Fibroblast of lung (primary cell): ENCODE measurements at regions not wholly inside any gene's neighbourhood (a gene's known extent, or its start where the extent isn't known, plus 50 kb on each side); places are given as distances from the start of the nearest gene placed in this dataset.
A peak's percentile ranks its signal among the peaks of the same experiment; 100 is the strongest.

Experiments
- DNase-seq, 2 donors: peaks; one replicate each; pipeline versions ENCODE4 v3.0.0 to v3.0.0-alpha.2; 2010; ENCODE audit warnings: low read depth in 2 of 2
- H2AFZ ChIP-seq: 2 replicates; pipeline ENCODE4 v1.5.1; 2012; ENCODE audit warnings: low read length, control low read depth, inconsistent platforms
- H3K27ac ChIP-seq: 2 replicates; pipeline ENCODE4 v1.5.1; 2011; ENCODE audit warnings: low read length, control low read depth; ENCODE audit not compliant: insufficient read depth
- H3K27me3 ChIP-seq: 2 replicates; pipeline ENCODE4 v1.5.1; 2011; ENCODE audit warnings: mild to moderate bottlenecking, low read length; ENCODE audit not compliant: control insufficient read depth, insufficient read depth
- H3K36me3 ChIP-seq: 2 replicates; pipeline ENCODE4 v1.5.1; 2011; ENCODE audit warnings: low read length; ENCODE audit not compliant: control insufficient read depth, insufficient read depth
- H3K4me1 ChIP-seq: 2 replicates; pipeline ENCODE4 v1.5.1; 2011; ENCODE audit warnings: low read length; ENCODE audit not compliant: control insufficient read depth, insufficient read depth; ENCODE audit errors: extremely low read depth
- H3K4me2 ChIP-seq: 2 replicates; pipeline ENCODE4 v1.5.1; 2011; ENCODE audit warnings: low read length, control low read depth; ENCODE audit not compliant: insufficient read depth; ENCODE audit errors: extremely low read depth
- H3K4me3 ChIP-seq, 4 experiments: fragments of 200-600 bp in 1 of 4; sonication (generic) in 1 of 4; replicated peaks in 1 of 4; 2 replicates each; pipeline ENCODE4 v1.5.1; 2011 to 2016; ENCODE audit warnings: low read length in 4 of 4, low read depth in 3 of 4, mild to moderate bottlenecking in 3 of 4, control low read depth in 2 of 4, inconsistent platforms in 1 of 4, mixed read lengths in 1 of 4; ENCODE audit not compliant: insufficient read depth in 1 of 4; ENCODE audit errors: control extremely low read depth in 1 of 4
- H3K79me2 ChIP-seq: 2 replicates; pipeline ENCODE4 v1.5.1; 2012; ENCODE audit warnings: mild to moderate bottlenecking, low read length, inconsistent platforms; ENCODE audit not compliant: control insufficient read depth, insufficient read depth
- H3K9ac ChIP-seq: 2 replicates; pipeline ENCODE4 v1.5.1; 2011; ENCODE audit warnings: mild to moderate bottlenecking, low read length, control low read depth; ENCODE audit not compliant: insufficient read depth
- H3K9me3 ChIP-seq: 2 replicates; pipeline ENCODE4 v1.5.1; 2012; ENCODE audit warnings: low read depth, low read length; ENCODE audit not compliant: control insufficient read depth, insufficient read depth
- H4K20me1 ChIP-seq: 2 replicates; pipeline ENCODE4 v1.5.1; 2011; ENCODE audit warnings: low read length; ENCODE audit not compliant: control insufficient read depth, insufficient read depth; ENCODE audit errors: extremely low read depth
- EZH2 ChIP-seq: IDR thresholded peaks from 2 replicates; pipeline ENCODE4 v1.5.1; 2012; ENCODE audit warnings: low read length, control low read depth, mild to moderate bottlenecking; ENCODE audit errors: missing control alignments
- TF ChIP-seq, protein P1 (sequence below), 2 donors: IDR thresholded peaks in 1 of 2; conservative IDR thresholded peaks in 1 of 2; 1 replicate in 1 of 2; 2 replicates in 1 of 2; pipeline ENCODE4 v1.5.1; 2011 to 2012; ENCODE audit warnings: low read length in 2 of 2, control low read depth in 1 of 2, inconsistent platforms in 1 of 2, low read depth in 1 of 2, mild to moderate bottlenecking in 1 of 2

- Histone ChIP-seq H3K79me2 (no peaks in the 10 kb centered on the region), H3K27me3 (no peaks in the 10 kb centered on the region), H3K27ac (no peak overlapping the region), H2AFZ (no peak overlapping the region), H3K36me3 (no peaks in the 10 kb centered on the region), H3K9me3 (no peaks in the 10 kb centered on the region), H3K4me3 (no peak overlapping the region), H3K9ac (no peak overlapping the region), H3K4me1 (peaks cover 4% of the 10 kb centered on the region), H4K20me1 (no peaks in the 10 kb centered on the region), H3K4me2 (peak overlapping the region; percentile 0)
- peak; percentile 95 to 100 for DNase-seq
- TF ChIP-seq EZH2: no peak
- TF ChIP-seq, protein P1, sequence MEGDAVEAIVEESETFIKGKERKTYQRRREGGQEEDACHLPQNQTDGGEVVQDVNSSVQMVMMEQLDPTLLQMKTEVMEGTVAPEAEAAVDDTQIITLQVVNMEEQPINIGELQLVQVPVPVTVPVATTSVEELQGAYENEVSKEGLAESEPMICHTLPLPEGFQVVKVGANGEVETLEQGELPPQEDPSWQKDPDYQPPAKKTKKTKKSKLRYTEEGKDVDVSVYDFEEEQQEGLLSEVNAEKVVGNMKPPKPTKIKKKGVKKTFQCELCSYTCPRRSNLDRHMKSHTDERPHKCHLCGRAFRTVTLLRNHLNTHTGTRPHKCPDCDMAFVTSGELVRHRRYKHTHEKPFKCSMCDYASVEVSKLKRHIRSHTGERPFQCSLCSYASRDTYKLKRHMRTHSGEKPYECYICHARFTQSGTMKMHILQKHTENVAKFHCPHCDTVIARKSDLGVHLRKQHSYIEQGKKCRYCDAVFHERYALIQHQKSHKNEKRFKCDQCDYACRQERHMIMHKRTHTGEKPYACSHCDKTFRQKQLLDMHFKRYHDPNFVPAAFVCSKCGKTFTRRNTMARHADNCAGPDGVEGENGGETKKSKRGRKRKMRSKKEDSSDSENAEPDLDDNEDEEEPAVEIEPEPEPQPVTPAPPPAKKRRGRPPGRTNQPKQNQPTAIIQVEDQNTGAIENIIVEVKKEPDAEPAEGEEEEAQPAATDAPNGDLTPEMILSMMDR (conservative IDR thresholded peaks at IDR 0.05 in 1 of 2, IDR thresholded peaks at IDR 0.05 in 1 of 2; ENCODE audit: low read depth in 1 of 2, low read length in 2 of 2): no peak
These were observed 531.3 kb downstream of the RFC3 start for GRCh38 chr13:34349091-34349722.

GRCh38 chr13:34350671-34351070 lies 532.7 kb downstream of the RFC3 start:
- Histone ChIP-seq H3K27me3 (no peaks in the 10 kb centered on the region), H3K79me2 (no peaks in the 10 kb centered on the region), H4K20me1 (no peaks in the 10 kb centered on the region), H3K4me1 (peaks cover 4% of the 10 kb centered on the region), H3K27ac (no peak overlapping the region), H3K9ac (no peak overlapping the region), H3K9me3 (no peaks in the 10 kb centered on the region), H3K36me3 (no peaks in the 10 kb centered on the region), H3K4me3 (no peak overlapping the region), H2AFZ (no peak overlapping the region), H3K4me2 (no peak overlapping the region)
- no peak for DNase-seq
- TF ChIP-seq, protein P1 (conservative IDR thresholded peaks at IDR 0.05 in 1 of 2, IDR thresholded peaks at IDR 0.05 in 1 of 2; ENCODE audit: low read depth in 1 of 2, low read length in 2 of 2): no peak
- TF ChIP-seq EZH2: no peak

- no peak overlapping the region for H3K9ac ChIP-seq
- no peaks in the 10 kb centered on the region for H4K20me1 ChIP-seq
- no peaks in the 10 kb centered on the region for H3K9me3 ChIP-seq
- H3K4me1 ChIP-seq: peaks cover 4% of the 10 kb centered on the region
- no peaks in the 10 kb centered on the region for H3K27me3 ChIP-seq
- H3K27ac ChIP-seq: no peak overlapping the region
- no peak for DNase-seq
- H2AFZ ChIP-seq: no peak overlapping the region
- H3K4me2 ChIP-seq: no peak overlapping the region
- no peak overlapping the region for H3K4me3 ChIP-seq
- H3K79me2 ChIP-seq: no peaks in the 10 kb centered on the region
- TF ChIP-seq, protein P1 (conservative IDR thresholded peaks at IDR 0.05 in 1 of 2, IDR thresholded peaks at IDR 0.05 in 1 of 2; ENCODE audit: low read depth in 1 of 2, low read length in 2 of 2): no peak
- no peak for TF ChIP-seq EZH2
- H3K36me3 ChIP-seq: no peaks in the 10 kb centered on the region
These were observed 533.2 kb downstream of the RFC3 start for GRCh38 chr13:34351134-34351533.
